Heart left ventricle (tissue), 13 donors: ENCODE measurements at regions not wholly inside any gene's neighbourhood (a gene's known extent, or its start where the extent isn't known, plus 50 kb on each side); places are given as distances from the start of the nearest gene placed in this dataset.

Experiments used
- POLR2A ChIP-seq, 2 donors: fragments of 450-650 bp; IDR thresholded peaks; one replicate each; pipeline ENCODE4 v1.6.1; 2017; ENCODE audit warnings: antibody characterized with exemption in 2 of 2, mild to moderate bottlenecking in 2 of 2, moderate library complexity in 2 of 2
- TF ChIP-seq, protein P1 (sequence below), 12 donors: fragments of 200-600 bp; sonication (generic) in 4 of 12; IDR thresholded peaks; one replicate each; pipeline versions ENCODE4 v1.5.0 to v1.8.0; 2018 to 2022; ENCODE audit warnings: antibody characterized with exemption in 12 of 12, mild to moderate bottlenecking in 5 of 12
- donor health status: ischemic (EF 13 %, LVEDD 7.1; RV severe dilation, severe dysfunction).
- donor health status: DM: no; HTN: yes; CAD: no.
- donor health status: DM: no; HTN: no; CAD: no.
- donor health status: ischemic (EF 25% LVEDD 6.9; RV normal size, moderate dysfunction).
- donor health status: ischemic (EF 25% LVEDD 5.7; RV mildly dilated, moderate dysfunction).
- donor health status: ischemic (EF 35%, LVEDD 5.7; RV mildly dilated, moderate dysfunction).
- donor health status: nonischemic (EF 11% LVEDD 7.7; RV severe dilation, severe dysfunction).
- donor health status: DM: yes; HTN: yes; CAD: no.
- donor health status: PGD.
- donor health status: ischemic (EF 29% LVEDD 5.4; RV normal size, mild dysfunction).
- donor health status: nonischemic (EF 23%, LVEDD 6.1; RV moderate dilation, normal function).

DNA sequence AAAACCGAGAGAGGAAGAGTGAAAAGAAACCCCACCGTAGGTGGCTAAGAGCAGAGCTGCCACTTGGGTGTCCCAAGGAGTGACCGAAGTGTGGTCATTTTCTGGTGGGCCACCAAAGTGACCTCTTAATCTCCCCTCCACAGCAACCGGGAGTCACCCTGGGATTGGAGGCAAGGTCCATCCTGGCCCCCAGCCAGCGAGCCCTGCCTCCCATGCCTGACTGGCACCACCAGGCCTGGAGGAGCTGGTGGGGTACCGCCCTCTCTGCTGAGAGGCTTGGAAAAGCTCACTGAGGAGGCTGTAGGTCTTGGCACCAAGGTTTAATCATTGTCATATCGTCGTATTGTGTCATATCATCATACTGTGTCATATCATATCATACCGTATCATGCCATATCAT is 74.0 kb upstream of the TRPM1 start:
- TF ChIP-seq, protein P1, sequence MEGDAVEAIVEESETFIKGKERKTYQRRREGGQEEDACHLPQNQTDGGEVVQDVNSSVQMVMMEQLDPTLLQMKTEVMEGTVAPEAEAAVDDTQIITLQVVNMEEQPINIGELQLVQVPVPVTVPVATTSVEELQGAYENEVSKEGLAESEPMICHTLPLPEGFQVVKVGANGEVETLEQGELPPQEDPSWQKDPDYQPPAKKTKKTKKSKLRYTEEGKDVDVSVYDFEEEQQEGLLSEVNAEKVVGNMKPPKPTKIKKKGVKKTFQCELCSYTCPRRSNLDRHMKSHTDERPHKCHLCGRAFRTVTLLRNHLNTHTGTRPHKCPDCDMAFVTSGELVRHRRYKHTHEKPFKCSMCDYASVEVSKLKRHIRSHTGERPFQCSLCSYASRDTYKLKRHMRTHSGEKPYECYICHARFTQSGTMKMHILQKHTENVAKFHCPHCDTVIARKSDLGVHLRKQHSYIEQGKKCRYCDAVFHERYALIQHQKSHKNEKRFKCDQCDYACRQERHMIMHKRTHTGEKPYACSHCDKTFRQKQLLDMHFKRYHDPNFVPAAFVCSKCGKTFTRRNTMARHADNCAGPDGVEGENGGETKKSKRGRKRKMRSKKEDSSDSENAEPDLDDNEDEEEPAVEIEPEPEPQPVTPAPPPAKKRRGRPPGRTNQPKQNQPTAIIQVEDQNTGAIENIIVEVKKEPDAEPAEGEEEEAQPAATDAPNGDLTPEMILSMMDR (IDR thresholded peaks at IDR 0.05) = no peak
- no peak for TF ChIP-seq POLR2A (IDR thresholded peaks at IDR 0.05)
